Hepatocyte (in vitro differentiated cells): ENCODE measurements at regions not wholly inside any gene's neighbourhood (a gene's known extent, or its start where the extent isn't known, plus 50 kb on each side); places are given as distances from the start of the nearest gene placed in this dataset.

Experiments used
- DNase-seq: peaks from one replicate; pipeline ENCODE4 v3.0.0-alpha.2; 2016; ENCODE audit warnings: low spot score
- H2AFZ ChIP-seq: fragments of 200-600 bp; sonication (generic); 2 replicates; pipeline ENCODE4 v1.6.0; 2016; ENCODE audit warnings: antibody characterized with exemption, mild to moderate bottlenecking
- H3K27ac ChIP-seq: fragments of 200-600 bp; sonication (generic); 2 replicates; pipeline ENCODE4 v1.5.1; 2016; ENCODE audit warnings: mild to moderate bottlenecking
- H3K27me3 ChIP-seq: fragments of 200-600 bp; sonication (generic); 2 replicates; pipeline ENCODE4 v1.6.1; 2016
- H3K36me3 ChIP-seq: fragments of 200-600 bp; sonication (generic); replicated peaks from 2 replicates; pipeline ENCODE4 v1.5.1; 2016; ENCODE audit warnings: low read depth; ENCODE audit not compliant: insufficient read depth
- H3K4me1 ChIP-seq: fragments of 200-600 bp; sonication (generic); 2 replicates; pipeline ENCODE4 v1.5.1; 2016; ENCODE audit warnings: mild to moderate bottlenecking, moderate library complexity; ENCODE audit not compliant: insufficient read depth
- H3K4me2 ChIP-seq: fragments of 200-600 bp; sonication (generic); 2 replicates; pipeline ENCODE4 v1.6.0; 2016
- H3K4me3 ChIP-seq: fragments of 200-600 bp; sonication (generic); 2 replicates; pipeline ENCODE4 v1.5.1; 2016; ENCODE audit warnings: mild to moderate bottlenecking
- H3K79me2 ChIP-seq: fragments of 200-600 bp; sonication (generic); 2 replicates; pipeline ENCODE4 v1.6.0; 2017; ENCODE audit warnings: mild to moderate bottlenecking
- H3K9me2 ChIP-seq: fragments of 200-600 bp; sonication (generic); replicated peaks from 2 replicates; pipeline ENCODE4 v1.6.0; 2017; ENCODE audit warnings: mild to moderate bottlenecking; ENCODE audit not compliant: insufficient read depth
- H3K9me3 ChIP-seq: fragments of 200-600 bp; sonication (generic); 2 replicates; pipeline ENCODE4 v1.5.1; 2016; ENCODE audit warnings: low read depth, mild to moderate bottlenecking
- H4K20me1 ChIP-seq: fragments of 200-600 bp; sonication (generic); 2 replicates; pipeline ENCODE4 v1.6.0; 2016; ENCODE audit warnings: mild to moderate bottlenecking; ENCODE audit not compliant: insufficient read depth, poor library complexity, severe bottlenecking
- EZH2 ChIP-seq: fragments of 200-600 bp; sonication (generic); IDR thresholded peaks from 2 replicates; pipeline ENCODE4 v1.6.1; 2016; ENCODE audit warnings: antibody characterized with exemption, mild to moderate bottlenecking, borderline replicate concordance
- EZH2phosphoT487 ChIP-seq: fragments of 200-600 bp; sonication (generic); IDR thresholded peaks from one replicate; pipeline ENCODE4 v1.6.1; 2018; ENCODE audit warnings: antibody characterized with exemption, mild to moderate bottlenecking, low read depth, moderate library complexity; ENCODE audit not compliant: unreplicated experiment, severe bottlenecking
- WGBS: methylation state at CpG from one replicate; pipeline ENCODE4 v1.1.6; 2016; ENCODE audit warnings: low lambda C conversion rate; ENCODE audit errors: missing lambda C conversion rate; 5-methylcytosine and 5-hydroxymethylcytosine counted together
- TF ChIP-seq, protein P1 (sequence below): fragments of 200-600 bp; sonication (generic); IDR thresholded peaks from 2 replicates; pipeline ENCODE4 v1.5.1; 2016; ENCODE audit warnings: antibody characterized with exemption, mild to moderate bottlenecking; ENCODE audit not compliant: poor library complexity

DNA sequence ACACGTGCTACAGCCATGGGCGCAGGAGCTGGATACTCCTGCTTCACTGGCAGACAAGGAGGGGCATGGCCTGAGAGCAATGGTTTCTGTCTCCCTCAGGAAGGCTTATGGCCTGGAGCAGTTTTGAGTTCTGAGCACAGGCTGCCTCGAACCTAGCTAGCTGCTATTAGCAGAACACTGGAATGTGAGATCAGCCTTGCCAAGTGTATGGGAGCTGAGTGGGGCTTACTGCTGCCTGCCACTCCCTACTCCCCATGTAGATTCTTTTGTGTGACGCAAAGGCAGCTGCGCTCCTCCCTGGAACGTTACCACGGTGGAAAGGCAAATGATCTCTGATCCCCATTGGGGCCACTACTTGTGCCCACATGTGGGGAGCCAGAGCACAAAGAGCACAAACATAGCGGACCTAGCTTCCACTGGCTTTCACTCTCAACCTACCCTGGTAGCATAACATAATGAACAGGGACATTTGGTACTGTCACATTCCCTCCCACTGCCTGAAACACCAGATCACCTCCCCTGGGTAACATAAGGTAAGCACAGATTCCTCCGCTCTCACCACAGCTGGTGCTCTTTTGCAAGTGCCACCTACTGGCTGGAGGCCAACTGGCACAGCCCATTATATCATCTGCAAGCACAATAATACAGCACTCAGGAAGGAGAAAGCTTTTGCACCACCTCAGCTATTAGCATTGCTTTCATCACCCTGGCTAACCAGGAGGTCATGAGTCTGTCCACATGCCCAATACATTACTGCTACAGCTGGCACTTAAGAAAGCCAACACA is 84.6 kb upstream of the GUCY1A2 start:
- Histone ChIP-seq H3K9me2 (no peaks in the 10 kb centered on the region), H3K27ac (no peak overlapping the region), H4K20me1 (no peaks in the 10 kb centered on the region), H3K27me3 (no peaks in the 10 kb centered on the region), H3K36me3 (no peaks in the 10 kb centered on the region), H3K4me2 (no peak overlapping the region), H3K79me2 (no peaks in the 10 kb centered on the region), H2AFZ (no peak overlapping the region), H3K9me3 (peaks cover 6% of the 10 kb centered on the region), H3K4me1 (no peaks in the 10 kb centered on the region), H3K4me3 (no peak overlapping the region)
- 90% methylated on average over 9 of the region's 9 CpGs for WGBS
- no peak for DNase-seq
- TF ChIP-seq EZH2phosphoT487: no peak

GRCh38 chr11:107092667-107093066 is 74.4 kb upstream of the GUCY1A2 start:
- no peaks in the 10 kb centered on the region for H3K27me3 ChIP-seq
- H3K4me3 ChIP-seq: no peak overlapping the region
- H3K9me3 ChIP-seq: no peaks in the 10 kb centered on the region
- DNase-seq: no peak
- H2AFZ ChIP-seq: no peak overlapping the region
- no peaks in the 10 kb centered on the region for H4K20me1 ChIP-seq
- no peaks in the 10 kb centered on the region for H3K79me2 ChIP-seq
- WGBS: 67% methylated on average over 3 of the region's 3 CpGs
- H3K9me2 ChIP-seq: no peaks in the 10 kb centered on the region
- no peaks in the 10 kb centered on the region for H3K36me3 ChIP-seq
- H3K4me2 ChIP-seq: no peak overlapping the region
- no peaks in the 10 kb centered on the region for H3K4me1 ChIP-seq
- TF ChIP-seq EZH2: no peak
- H3K27ac ChIP-seq: no peak overlapping the region

GRCh38 chr11:107078375-107078774 is 60.1 kb upstream of the GUCY1A2 start:
- Histone ChIP-seq H3K4me1 (no peaks in the 10 kb centered on the region), H3K4me2 (no peak overlapping the region), H3K27ac (no peak overlapping the region), H3K27me3 (no peaks in the 10 kb centered on the region), H3K9me2 (no peaks in the 10 kb centered on the region), H3K36me3 (no peaks in the 10 kb centered on the region), H3K4me3 (no peak overlapping the region), H2AFZ (no peak overlapping the region), H3K79me2 (no peaks in the 10 kb centered on the region), H4K20me1 (no peaks in the 10 kb centered on the region), H3K9me3 (no peaks in the 10 kb centered on the region)
- 56% methylated on average over 2 of the region's 2 CpGs for WGBS
- no peak for DNase-seq
- TF ChIP-seq, protein P1, sequence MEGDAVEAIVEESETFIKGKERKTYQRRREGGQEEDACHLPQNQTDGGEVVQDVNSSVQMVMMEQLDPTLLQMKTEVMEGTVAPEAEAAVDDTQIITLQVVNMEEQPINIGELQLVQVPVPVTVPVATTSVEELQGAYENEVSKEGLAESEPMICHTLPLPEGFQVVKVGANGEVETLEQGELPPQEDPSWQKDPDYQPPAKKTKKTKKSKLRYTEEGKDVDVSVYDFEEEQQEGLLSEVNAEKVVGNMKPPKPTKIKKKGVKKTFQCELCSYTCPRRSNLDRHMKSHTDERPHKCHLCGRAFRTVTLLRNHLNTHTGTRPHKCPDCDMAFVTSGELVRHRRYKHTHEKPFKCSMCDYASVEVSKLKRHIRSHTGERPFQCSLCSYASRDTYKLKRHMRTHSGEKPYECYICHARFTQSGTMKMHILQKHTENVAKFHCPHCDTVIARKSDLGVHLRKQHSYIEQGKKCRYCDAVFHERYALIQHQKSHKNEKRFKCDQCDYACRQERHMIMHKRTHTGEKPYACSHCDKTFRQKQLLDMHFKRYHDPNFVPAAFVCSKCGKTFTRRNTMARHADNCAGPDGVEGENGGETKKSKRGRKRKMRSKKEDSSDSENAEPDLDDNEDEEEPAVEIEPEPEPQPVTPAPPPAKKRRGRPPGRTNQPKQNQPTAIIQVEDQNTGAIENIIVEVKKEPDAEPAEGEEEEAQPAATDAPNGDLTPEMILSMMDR: no peak
- TF ChIP-seq EZH2 (no peak), EZH2phosphoT487 (no peak)

DNA sequence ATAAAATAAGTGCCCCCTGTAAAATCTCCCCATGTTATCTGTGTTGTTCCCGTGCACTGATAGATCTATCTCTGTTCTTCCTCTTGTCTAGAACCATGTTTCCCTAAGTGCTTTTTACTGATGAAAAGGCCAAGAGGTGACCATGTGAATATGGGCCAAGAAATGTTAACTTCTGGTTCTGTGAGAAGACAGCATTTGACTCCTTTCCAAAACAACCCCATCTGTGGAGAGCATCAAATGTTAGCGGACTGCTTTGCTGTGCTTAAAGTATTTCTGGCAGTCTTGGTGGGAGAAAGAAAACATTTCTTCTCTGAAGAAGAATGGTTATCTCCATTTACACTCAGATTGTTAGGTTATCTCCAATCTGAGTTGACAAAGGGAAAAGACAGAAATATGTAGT is 58.6 kb upstream of the GUCY1A2 start:
- Histone ChIP-seq H3K36me3 (no peaks in the 10 kb centered on the region), H3K4me3 (no peak overlapping the region), H3K27me3 (no peaks in the 10 kb centered on the region), H2AFZ (no peak overlapping the region), H3K4me1 (no peaks in the 10 kb centered on the region), H3K27ac (no peak overlapping the region), H4K20me1 (no peaks in the 10 kb centered on the region), H3K4me2 (no peak overlapping the region), H3K9me2 (no peaks in the 10 kb centered on the region), H3K9me3 (no peaks in the 10 kb centered on the region), H3K79me2 (no peaks in the 10 kb centered on the region)
- 85% methylated on average over 2 of the region's 2 CpGs for WGBS
- no peak for DNase-seq
- TF ChIP-seq EZH2phosphoT487: no peak
- TF ChIP-seq, protein P1: no peak
- TF ChIP-seq EZH2: no peak
